ENCODE measurements at regions not wholly inside any gene's neighbourhood (a gene's known extent, or its start where the extent isn't known, plus 50 kb on each side); places are given as distances from the start of the nearest gene placed in this dataset.

- no peak for TF ChIP-seq KDM4A (IDR thresholded peaks at IDR 0.05; ENCODE audit: low read depth, low read length, severe bottlenecking)
Measured at GRCh38 chr10:35946556-35946955, 304.5 kb upstream of the FZD8 start (continued).
